Mononuclear cell (primary cell): ENCODE measurements at regions not wholly inside any gene's neighbourhood (a gene's known extent, or its start where the extent isn't known, plus 50 kb on each side); places are given as distances from the start of the nearest gene placed in this dataset.

ENCODE experiments used
- H3K27me3 ChIP-seq: 2 replicates; pipeline ENCODE4 v1.6.0; 2011; ENCODE audit warnings: low read length, control low read depth; ENCODE audit not compliant: insufficient read depth
- H3K4me1 ChIP-seq: 2 replicates; pipeline ENCODE4 v1.5.1; 2011; ENCODE audit warnings: mild to moderate bottlenecking, low read length, control low read depth; ENCODE audit not compliant: insufficient read depth
- H3K4me3 ChIP-seq: 2 replicates; pipeline ENCODE4 v1.5.1; 2011; ENCODE audit warnings: mild to moderate bottlenecking, low read length, moderate library complexity
- H3K9me3 ChIP-seq: 2 replicates; pipeline ENCODE4 v1.5.1; 2011; ENCODE audit warnings: low read depth, mild to moderate bottlenecking, control low read depth, low read length

DNA sequence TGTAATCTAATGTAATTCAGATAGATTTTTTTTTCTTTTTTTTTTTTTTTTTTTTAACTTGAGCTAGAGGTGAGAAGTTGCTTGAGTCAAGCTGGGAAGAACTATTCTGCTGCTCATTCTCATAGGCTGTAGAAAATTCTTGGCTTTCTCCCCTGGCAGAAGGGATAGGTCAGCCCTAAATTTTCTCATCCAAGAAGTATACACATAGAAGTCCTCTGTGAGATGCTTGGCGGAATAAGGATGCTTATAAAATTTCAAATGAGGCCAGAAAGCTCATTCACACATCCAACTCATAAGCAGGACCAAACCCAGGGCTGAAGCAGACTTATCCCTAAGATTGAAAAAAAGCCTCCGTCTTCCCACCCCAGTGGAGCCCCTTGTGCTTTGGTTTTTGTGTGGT lies 572.5 kb downstream of the SQOR start:
- Histone ChIP-seq H3K27me3 (no peaks in the 10 kb centered on the region), H3K4me3 (no peak overlapping the region), H3K9me3 (no peaks in the 10 kb centered on the region), H3K4me1 (no peaks in the 10 kb centered on the region)

DNA sequence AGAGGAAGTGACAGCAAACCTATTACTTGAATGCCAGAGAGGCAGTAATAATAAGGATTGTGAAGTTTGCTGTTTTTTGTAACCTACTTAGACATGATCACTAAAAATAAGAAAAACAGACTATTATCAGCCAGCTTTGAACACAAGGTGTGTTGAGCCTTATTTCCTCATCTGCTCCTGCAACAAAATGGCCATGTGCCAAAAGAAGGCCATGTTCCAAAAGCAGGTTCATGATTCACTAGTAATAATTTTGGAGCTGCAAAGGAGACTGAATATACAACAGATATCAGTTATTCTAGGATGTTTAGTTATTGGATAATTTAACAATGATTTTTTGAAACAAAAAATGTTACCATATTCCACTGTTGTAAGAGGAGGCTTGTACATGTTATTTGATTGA lies 578.7 kb downstream of the SQOR start:
- Histone ChIP-seq H3K9me3 (no peaks in the 10 kb centered on the region), H3K4me1 (no peaks in the 10 kb centered on the region), H3K27me3 (no peaks in the 10 kb centered on the region), H3K4me3 (no peak overlapping the region)

DNA sequence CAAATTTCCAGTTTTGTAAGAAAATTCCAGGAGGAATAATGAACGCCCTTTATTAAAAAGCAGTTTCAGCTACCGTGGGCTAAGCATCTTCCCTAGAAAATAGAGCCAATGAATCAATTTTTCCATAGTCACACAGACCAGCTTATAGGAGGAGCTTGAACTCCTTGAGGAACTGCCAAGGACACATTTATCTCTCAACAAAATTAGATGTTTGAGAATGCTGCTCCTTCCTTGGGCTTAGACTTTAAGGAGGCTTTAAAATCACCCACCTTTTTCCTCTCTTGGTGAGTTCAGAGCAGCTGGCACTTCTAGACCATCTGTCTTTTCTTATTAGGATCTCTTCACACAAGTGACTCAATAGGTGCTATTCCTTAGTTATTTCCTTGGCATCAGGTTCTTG lies 588.0 kb downstream of the SQOR start:
- H3K4me3 ChIP-seq = no peak overlapping the region
- H3K4me1 ChIP-seq = no peaks in the 10 kb centered on the region
- no peaks in the 10 kb centered on the region for H3K9me3 ChIP-seq
- no peaks in the 10 kb centered on the region for H3K27me3 ChIP-seq

DNA sequence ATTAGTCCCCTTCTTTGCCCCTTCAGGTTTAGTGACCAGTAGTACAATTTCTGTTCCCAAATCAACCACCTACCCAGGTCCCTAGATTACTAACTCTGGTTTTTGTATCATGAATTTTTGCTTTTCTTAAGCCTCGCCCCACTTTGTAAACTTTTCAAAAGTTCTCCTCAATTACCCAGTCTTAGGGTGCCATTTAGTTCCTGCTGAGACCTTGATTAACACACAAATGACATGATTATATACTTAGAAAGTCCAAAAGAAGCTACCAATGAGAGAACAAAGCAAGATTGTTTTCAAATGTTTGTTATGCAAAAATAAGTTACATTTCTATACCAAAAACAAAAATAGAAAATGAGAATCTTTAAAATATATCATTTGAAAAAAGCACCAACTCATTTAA lies 594.4 kb downstream of the SQOR start:
- Histone ChIP-seq H3K9me3 (no peaks in the 10 kb centered on the region), H3K4me3 (no peak overlapping the region), H3K4me1 (no peaks in the 10 kb centered on the region), H3K27me3 (no peaks in the 10 kb centered on the region)

DNA sequence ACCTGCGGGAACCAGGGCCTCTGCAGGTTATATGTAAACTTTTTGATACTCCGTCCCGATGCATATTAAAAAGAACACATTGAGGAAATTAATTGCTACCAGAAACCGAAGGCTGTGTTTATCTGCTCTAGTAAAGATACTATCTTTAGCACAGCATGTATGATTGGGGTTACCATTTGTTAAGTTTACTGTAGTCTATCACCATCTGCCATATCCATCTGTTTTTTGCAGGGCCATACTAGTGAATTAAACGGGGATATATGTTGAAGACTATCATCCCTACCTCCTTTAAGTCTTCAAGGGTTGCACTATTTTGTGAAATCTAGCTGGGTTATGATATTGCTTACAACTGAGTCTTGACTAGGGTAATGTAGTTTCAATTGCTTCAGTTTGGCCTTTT lies 597.0 kb downstream of the SQOR start:
- Histone ChIP-seq H3K4me3 (no peak overlapping the region), H3K4me1 (no peaks in the 10 kb centered on the region), H3K9me3 (no peaks in the 10 kb centered on the region), H3K27me3 (no peaks in the 10 kb centered on the region)

DNA sequence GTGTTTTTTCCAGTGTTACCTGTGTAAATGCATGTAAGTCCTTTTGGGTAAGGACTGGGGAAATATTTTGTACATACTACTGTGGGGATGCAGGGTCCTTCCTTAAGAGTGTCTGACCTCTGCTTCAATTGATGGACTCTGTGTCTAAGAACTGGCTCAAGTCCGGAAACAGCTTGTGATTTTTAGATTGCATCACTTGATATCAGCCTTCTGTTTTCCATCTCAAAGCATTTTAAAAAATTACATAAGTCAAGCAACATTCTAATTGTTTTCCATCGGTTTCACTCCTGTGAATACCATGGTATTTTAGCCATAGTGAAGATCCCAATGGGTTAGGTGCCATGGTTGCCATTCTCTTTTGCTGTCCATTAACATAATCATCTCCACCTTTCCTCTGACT lies 597.6 kb downstream of the SQOR start:
- H3K4me3 ChIP-seq = no peak overlapping the region
- H3K4me1 ChIP-seq = no peaks in the 10 kb centered on the region
- no peaks in the 10 kb centered on the region for H3K27me3 ChIP-seq
- H3K9me3 ChIP-seq = no peaks in the 10 kb centered on the region

DNA sequence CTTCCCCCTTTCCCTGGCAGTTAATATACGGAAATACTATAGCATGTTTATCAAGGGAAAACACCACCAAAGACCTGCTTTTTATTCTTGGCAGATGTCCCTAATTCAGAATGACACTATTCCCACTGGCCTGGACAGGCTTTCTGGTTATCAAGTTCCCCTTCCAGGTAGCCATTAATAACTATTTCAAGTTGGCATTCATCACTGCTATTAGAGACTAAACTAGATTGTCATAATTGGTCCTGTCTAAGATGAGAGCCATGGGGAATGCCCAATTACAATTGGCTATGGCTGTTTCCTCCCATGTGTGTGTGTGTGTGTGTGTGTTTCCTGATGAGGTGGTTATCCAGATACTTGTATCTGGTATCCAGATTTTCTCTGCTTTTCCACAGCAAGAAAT lies 608.1 kb downstream of the SQOR start:
- H3K27me3 ChIP-seq = no peaks in the 10 kb centered on the region
- H3K4me1 ChIP-seq = no peaks in the 10 kb centered on the region
- no peaks in the 10 kb centered on the region for H3K9me3 ChIP-seq
- no peak overlapping the region for H3K4me3 ChIP-seq

DNA sequence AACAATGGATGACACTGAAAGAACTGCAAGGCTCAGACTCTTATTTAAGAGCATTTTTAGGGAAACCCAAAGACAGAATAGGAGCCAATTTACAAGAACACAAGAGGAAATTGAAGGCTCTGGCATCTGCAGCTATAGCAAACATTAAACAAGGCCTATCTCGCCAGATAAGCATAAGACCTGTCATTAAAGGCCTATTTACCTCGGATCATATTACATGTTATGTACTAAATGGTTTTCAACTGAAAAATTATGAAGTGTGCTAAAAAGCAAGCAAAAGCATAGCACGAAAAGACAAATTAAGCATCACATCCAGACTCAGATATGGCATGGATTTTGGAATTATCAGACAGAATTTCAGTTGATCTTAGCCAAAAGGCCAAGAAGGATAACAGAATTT lies 617.1 kb downstream of the SQOR start:
- Histone ChIP-seq H3K4me1 (no peaks in the 10 kb centered on the region), H3K4me3 (no peak overlapping the region), H3K27me3 (no peaks in the 10 kb centered on the region), H3K9me3 (no peaks in the 10 kb centered on the region)

DNA sequence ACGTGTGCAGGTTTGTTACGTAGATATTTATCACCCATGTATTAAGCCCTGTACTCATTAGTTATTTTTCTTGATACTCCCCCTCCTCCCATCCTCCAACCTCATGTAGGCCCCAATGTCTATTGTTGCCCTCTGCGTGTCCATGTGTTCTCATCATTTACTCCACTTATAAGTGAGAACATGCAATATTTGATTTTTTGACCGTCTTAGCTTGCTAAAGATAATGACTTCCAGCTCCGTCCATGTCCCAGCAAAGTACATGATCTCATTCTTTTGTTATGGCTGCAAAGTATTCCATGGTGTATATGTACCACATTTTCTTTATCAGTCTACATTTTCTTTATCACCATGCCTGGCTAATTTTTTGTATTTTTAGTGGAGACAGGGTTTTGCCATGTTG lies 623.2 kb downstream of the SQOR start:
- no peak overlapping the region for H3K4me3 ChIP-seq
- H3K27me3 ChIP-seq = no peaks in the 10 kb centered on the region
- H3K9me3 ChIP-seq = no peaks in the 10 kb centered on the region
- no peaks in the 10 kb centered on the region for H3K4me1 ChIP-seq

DNA sequence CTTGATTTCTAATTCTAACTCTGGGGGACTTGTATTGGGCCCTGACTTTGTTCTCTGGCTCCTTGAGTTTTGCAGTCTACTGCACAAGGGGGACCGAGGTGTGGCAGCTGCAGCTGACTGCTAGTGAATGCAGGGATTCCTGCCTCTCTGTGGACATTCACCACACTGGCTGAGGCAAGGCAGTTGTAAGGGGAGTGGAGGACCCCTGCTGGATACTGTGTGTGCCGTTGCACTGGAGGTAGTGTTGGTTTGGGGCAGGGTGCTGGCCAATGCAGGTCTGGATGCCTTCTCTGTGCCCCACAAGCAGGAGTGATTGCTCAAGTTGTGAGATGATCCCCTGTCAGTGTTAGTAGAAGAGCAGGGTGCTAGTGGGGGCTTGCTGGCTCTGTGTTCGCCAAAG lies 626.1 kb downstream of the SQOR start:
- H3K9me3 ChIP-seq = no peaks in the 10 kb centered on the region
- no peaks in the 10 kb centered on the region for H3K27me3 ChIP-seq
- no peak overlapping the region for H3K4me3 ChIP-seq
- no peaks in the 10 kb centered on the region for H3K4me1 ChIP-seq

DNA sequence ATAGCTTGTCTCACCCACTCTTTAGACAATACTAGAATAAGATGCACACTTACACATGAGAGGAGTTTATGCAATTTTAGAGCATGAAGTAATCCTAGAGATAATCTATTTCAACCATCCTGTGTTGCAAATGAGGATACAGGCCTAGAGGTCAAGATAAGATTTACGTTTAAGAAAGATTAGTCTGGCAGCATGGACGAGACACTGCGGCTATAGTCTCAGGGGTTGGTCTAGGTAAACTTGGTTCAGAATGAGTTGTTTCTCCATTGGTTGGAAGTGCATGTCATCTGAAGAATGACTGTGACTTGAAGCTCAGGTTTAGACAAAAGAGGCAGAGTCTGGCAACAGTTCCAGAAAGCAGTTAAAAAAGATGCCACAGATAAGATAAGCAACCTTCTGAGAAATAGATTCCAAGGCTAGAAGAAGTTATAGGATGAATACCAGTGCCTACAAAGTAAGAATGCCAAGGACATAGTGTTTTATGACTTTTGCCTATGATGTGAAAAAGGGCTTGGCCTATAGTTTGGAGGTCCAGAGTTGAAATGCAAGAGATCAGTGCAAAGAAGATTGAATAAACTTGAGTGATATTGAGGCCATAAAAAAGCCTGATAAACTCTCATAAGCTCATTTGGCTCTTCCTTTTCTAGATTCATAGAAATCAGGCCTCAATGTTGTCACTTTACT lies 631.0 kb downstream of the SQOR start:
- H3K27me3 ChIP-seq = no peaks in the 10 kb centered on the region
- no peaks in the 10 kb centered on the region for H3K9me3 ChIP-seq
- no peak overlapping the region for H3K4me3 ChIP-seq
- H3K4me1 ChIP-seq = no peaks in the 10 kb centered on the region

DNA sequence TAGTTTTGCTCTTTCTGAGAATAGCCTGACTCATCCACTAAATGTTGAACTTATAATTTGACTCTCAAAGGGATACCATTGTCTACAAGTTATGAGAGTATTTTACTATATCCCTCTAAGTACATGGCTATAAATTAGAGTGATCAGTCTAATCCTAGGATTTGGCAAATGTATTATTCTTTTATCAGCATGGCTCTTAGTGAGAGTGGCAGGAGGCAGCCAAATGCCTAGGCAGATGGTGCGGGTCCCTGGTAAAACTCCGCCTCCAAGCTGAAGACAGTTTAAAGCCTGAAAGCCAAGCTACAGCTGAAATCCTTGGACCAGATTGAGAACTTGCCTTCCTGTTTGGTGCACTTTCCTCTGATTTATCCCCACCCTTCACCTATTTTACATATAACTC lies 631.8 kb downstream of the SQOR start:
- H3K4me1 ChIP-seq = no peaks in the 10 kb centered on the region
- H3K9me3 ChIP-seq = no peaks in the 10 kb centered on the region
- no peak overlapping the region for H3K4me3 ChIP-seq
- H3K27me3 ChIP-seq = no peaks in the 10 kb centered on the region

DNA sequence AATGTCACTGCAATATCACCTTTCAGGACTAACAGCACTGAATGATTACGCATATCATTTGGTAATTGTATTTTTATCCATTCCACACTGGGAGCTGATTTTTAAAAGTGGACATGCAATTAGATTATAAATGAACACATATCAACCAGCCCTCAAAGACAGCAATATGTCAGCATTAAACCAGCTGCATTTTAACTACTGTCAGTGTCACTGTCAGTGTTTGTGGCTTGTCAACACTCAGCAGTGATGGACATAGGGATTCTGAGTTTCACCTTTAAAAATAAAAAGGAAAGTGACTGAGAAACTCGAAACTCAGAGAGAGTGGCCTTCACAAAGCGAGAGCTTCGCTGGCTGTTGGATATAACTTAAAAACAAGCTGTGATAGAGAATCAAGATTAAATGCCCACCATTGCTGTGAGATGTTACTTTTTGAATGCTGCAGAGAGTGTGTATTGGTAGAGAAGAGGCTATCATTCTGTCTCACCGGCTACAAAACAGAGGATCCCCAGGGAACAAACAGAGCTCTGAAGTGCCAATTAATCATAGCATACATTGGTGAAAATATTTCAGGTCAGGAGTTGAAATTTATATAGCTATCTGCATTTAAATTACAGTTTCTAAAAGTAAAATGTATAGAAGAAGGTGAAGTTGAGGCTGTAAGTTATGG lies 635.8 kb downstream of the SQOR start:
- Histone ChIP-seq H3K9me3 (peaks cover 8% of the 10 kb centered on the region), H3K27me3 (no peaks in the 10 kb centered on the region), H3K4me3 (no peak overlapping the region), H3K4me1 (no peaks in the 10 kb centered on the region)

DNA sequence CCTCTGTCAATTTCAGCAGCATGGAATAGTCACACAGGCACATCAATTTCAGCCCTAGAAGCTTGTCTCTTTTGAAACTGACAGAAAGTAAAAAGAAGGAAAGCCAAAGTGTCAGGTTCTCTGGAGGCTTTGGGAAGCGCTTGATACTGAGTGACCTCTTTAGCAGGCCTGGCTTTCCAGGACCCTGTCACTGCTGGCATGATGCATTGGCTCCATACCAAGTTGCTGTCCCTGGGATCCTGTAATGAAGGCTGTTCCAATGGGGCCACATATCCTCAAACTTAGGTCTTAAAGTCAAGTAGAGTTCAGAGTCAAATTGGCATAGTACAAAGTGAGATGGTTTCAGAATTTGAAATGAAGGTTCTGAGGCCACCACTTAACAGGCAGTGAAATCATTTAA lies 640.9 kb downstream of the SQOR start:
- Histone ChIP-seq H3K27me3 (no peaks in the 10 kb centered on the region), H3K4me1 (no peaks in the 10 kb centered on the region), H3K9me3 (peaks cover 8% of the 10 kb centered on the region), H3K4me3 (no peak overlapping the region)

DNA sequence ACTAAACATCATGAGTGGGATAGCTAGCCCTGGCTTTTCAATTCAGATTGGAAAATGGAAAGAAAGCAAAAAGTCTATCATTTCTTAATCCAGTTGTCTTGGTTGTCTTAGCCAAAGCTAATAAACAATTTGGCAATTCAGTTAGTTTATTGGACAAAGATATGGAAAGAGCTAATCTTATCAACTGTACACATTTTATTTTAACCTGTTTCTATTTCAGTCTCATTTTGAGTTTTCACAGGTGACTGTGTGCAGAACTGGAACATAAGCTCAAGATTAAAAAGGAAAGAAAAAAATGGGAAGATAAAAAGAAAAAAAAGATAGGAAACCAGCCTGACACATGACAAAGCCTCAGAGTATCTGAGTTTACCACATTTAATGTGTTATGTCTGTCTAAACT lies 642.6 kb downstream of the SQOR start:
- Histone ChIP-seq H3K9me3 (peaks cover 8% of the 10 kb centered on the region), H3K4me3 (no peak overlapping the region), H3K4me1 (no peaks in the 10 kb centered on the region), H3K27me3 (no peaks in the 10 kb centered on the region)

DNA sequence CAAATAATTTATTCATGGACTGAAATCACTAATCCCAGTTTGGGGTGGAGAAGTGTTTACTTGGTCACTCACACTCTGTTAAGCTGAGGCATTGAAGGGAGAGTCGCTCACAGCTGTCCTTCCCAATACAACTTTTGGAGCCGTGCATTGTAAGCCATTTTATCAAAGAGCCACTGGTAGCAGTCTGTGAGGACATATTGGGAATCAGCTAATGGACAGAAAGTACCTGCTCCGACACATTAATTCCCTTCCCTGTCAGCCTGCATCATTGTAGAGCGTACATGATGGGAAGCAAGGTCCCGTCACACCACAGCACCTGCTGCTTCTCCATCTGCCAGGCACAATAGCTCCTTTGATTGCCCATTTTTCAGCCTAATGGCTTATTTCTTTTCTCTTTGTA lies 643.2 kb downstream of the SQOR start:
- H3K9me3 ChIP-seq = peaks cover 7% of the 10 kb centered on the region
- H3K4me3 ChIP-seq = no peak overlapping the region
- H3K27me3 ChIP-seq = no peaks in the 10 kb centered on the region
- no peaks in the 10 kb centered on the region for H3K4me1 ChIP-seq
